GM06990 (cell line): ENCODE measurements at regions not wholly inside any gene's neighbourhood (a gene's known extent, or its start where the extent isn't known, plus 50 kb on each side); places are given as distances from the start of the nearest gene placed in this dataset.

Experiments
- DNase-seq: peaks from one replicate; pipeline ENCODE4 v3.0.0-alpha.2; 2011; ENCODE audit not compliant: insufficient read length; ENCODE audit errors: extremely low read depth
- H3K27me3 ChIP-seq: replicated peaks from 2 replicates; pipeline ENCODE4 v1.6.0; 2011; ENCODE audit warnings: low read length; ENCODE audit not compliant: control insufficient read depth, insufficient read depth
- H3K36me3 ChIP-seq: 2 replicates; pipeline ENCODE4 v1.5.1; 2011; ENCODE audit warnings: low read length; ENCODE audit not compliant: control insufficient read depth, insufficient read depth
- H3K4me3 ChIP-seq: replicated peaks from 2 replicates; pipeline ENCODE4 v1.5.1; 2011; ENCODE audit warnings: low read depth, mild to moderate bottlenecking, control low read depth, low read length
- CTCF ChIP-seq: IDR thresholded peaks from 2 replicates; pipeline ENCODE4 v1.5.1; 2011; ENCODE audit warnings: low read length, control low read depth, mild to moderate bottlenecking, inconsistent platforms; ENCODE audit not compliant: insufficient read depth, poor library complexity, severe bottlenecking

GRCh38 chrX:150226223-150226965 is 136.7 kb upstream of the MAMLD1 start:
- no peak overlapping the region for H3K4me3 ChIP-seq
- no peaks in the 10 kb centered on the region for H3K36me3 ChIP-seq
- no peak for TF ChIP-seq CTCF
- H3K27me3 ChIP-seq: no peaks in the 10 kb centered on the region; the same call in 1 of the 2 replicates
- no peak for DNase-seq

- Histone ChIP-seq H3K4me3 (no peak overlapping the region), H3K36me3 (no peaks in the 10 kb centered on the region), H3K27me3 (no peaks in the 10 kb centered on the region; the same call in 1 of the 2 replicates)
- no peak for TF ChIP-seq CTCF
- no peak for DNase-seq
Measured at GRCh38 chrX:150227321-150227860, 135.7 kb upstream of the MAMLD1 start.

- no peak for DNase-seq
- H3K36me3 ChIP-seq: no peaks in the 10 kb centered on the region
- no peak overlapping the region for H3K4me3 ChIP-seq
- TF ChIP-seq CTCF: no peak
- H3K27me3 ChIP-seq: no peaks in the 10 kb centered on the region; the same call in 1 of the 2 replicates
Measured at GRCh38 chrX:150227873-150228410, 135.2 kb upstream of the MAMLD1 start.

- Histone ChIP-seq H3K36me3 (no peaks in the 10 kb centered on the region), H3K4me3 (no peak overlapping the region), H3K27me3 (no peaks in the 10 kb centered on the region; the same call in 1 of the 2 replicates)
- no peak for DNase-seq
- TF ChIP-seq CTCF: no peak
Measured at GRCh38 chrX:150228431-150228830, 134.7 kb upstream of the MAMLD1 start.

GRCh38 chrX:150229030-150229429 is 134.1 kb upstream of the MAMLD1 start:
- Histone ChIP-seq H3K4me3 (no peak overlapping the region), H3K27me3 (no peaks in the 10 kb centered on the region; the same call in 1 of the 2 replicates), H3K36me3 (no peaks in the 10 kb centered on the region)
- DNase-seq: no peak
- TF ChIP-seq CTCF: no peak
